Cerebellar nuclear complex (tissue), 1 donor: ENCODE measurements at regions not wholly inside any gene's neighbourhood (a gene's known extent, or its start where the extent isn't known, plus 50 kb on each side); places are given as distances from the start of the nearest gene placed in this dataset.

Experiments
- DNase-seq, 2 experiments: peaks; one replicate each; lab custom pipeline; 2025; lab: John Stamatoyannopoulos, UW

- DNase-seq, result no peak
Measured at GRCh38 chr13:61029064-61029463, 386.6 kb downstream of the PCDH20 start.

- DNase-seq, result no peak
Measured at GRCh38 chr13:61024046-61024445, 391.6 kb downstream of the PCDH20 start.

GRCh38 chr13:61021838-61022237, 393.8 kb downstream of the PCDH20 start:
- no peak for DNase-seq

- DNase-seq, result no peak
Measured at GRCh38 chr13:61013796-61014195, 401.9 kb downstream of the PCDH20 start.

- DNase-seq, result no peak
Measured at GRCh38 chr13:61010358-61010757, 405.3 kb downstream of the PCDH20 start.

GRCh38 chr13:61002686-61003085, 413.0 kb downstream of the PCDH20 start:
- DNase-seq, result no peak

- DNase-seq, result no peak
Measured at GRCh38 chr13:60990032-60990733, 425.5 kb downstream of the PCDH20 start.

- DNase-seq, result no peak
Measured at GRCh38 chr13:60986301-60986700, 429.3 kb downstream of the PCDH20 start.

GRCh38 chr13:60981407-60981806, 434.2 kb downstream of the PCDH20 start:
- no peak for DNase-seq

- no peak for DNase-seq
Measured at GRCh38 chr13:60976367-60976766, 439.3 kb downstream of the PCDH20 start.

- no peak for DNase-seq
Measured at GRCh38 chr13:60974296-60974695, 441.4 kb downstream of the PCDH20 start.

GRCh38 chr13:60973529-60973928, 442.1 kb downstream of the PCDH20 start:
- no peak for DNase-seq

GRCh38 chr13:60970736-60971135, 444.9 kb downstream of the PCDH20 start:
- DNase-seq, result no peak

- no peak for DNase-seq
Measured at GRCh38 chr13:60969656-60970055, 446.0 kb downstream of the PCDH20 start.

- no peak for DNase-seq
Measured at GRCh38 chr13:60959427-60959826, 456.2 kb downstream of the PCDH20 start.

GRCh38 chr13:60957816-60958215, 457.8 kb downstream of the PCDH20 start:
- DNase-seq, result no peak

- DNase-seq, result no peak
Measured at GRCh38 chr13:60945396-60945795, 470.3 kb downstream of the PCDH20 start.

- no peak for DNase-seq
Measured at GRCh38 chr13:60944863-60945262, 470.8 kb downstream of the PCDH20 start.

- DNase-seq, result no peak
Measured at GRCh38 chr13:60944016-60944415, 471.6 kb downstream of the PCDH20 start.

- DNase-seq, result no peak
Measured at GRCh38 chr13:60936281-60936680, 479.4 kb downstream of the PCDH20 start.

- DNase-seq, result no peak
Measured at GRCh38 chr13:60933638-60934037, 482.0 kb downstream of the PCDH20 start.

GRCh38 chr13:60931858-60932546, 483.6 kb downstream of the PCDH20 start:
- no peak for DNase-seq

GRCh38 chr13:60925686-60926085, 490.0 kb downstream of the PCDH20 start:
- DNase-seq, result no peak

GRCh38 chr13:60924856-60925255, 490.8 kb downstream of the PCDH20 start:
- DNase-seq, result no peak
